KMS-11 (cell line): ENCODE measurements at regions not wholly inside any gene's neighbourhood (a gene's known extent, or its start where the extent isn't known, plus 50 kb on each side); places are given as distances from the start of the nearest gene placed in this dataset.

Experiments
- H2AFZ ChIP-seq: fragments of 200-600 bp; sonication (generic); 2 replicates; pipeline ENCODE4 v1.6.1; 2016; ENCODE audit warnings: antibody characterized with exemption, mixed run types, low read depth
- H3K27ac ChIP-seq: fragments of 200-600 bp; sonication (generic); 2 replicates; pipeline ENCODE4 v1.6.1; 2016; ENCODE audit warnings: mild to moderate bottlenecking, mixed run types
- H3K27me3 ChIP-seq: fragments of 200-600 bp; sonication (generic); 2 replicates; pipeline ENCODE4 v1.6.1; 2017; ENCODE audit warnings: mild to moderate bottlenecking, low read depth, mixed run types, moderate library complexity; ENCODE audit not compliant: insufficient read depth
- H3K36me3 ChIP-seq: fragments of 200-600 bp; sonication (generic); 2 replicates; pipeline ENCODE4 v1.6.1; 2017; ENCODE audit warnings: mild to moderate bottlenecking, mixed run types; ENCODE audit not compliant: insufficient read depth
- H3K4me1 ChIP-seq: fragments of 200-600 bp; sonication (generic); 2 replicates; pipeline ENCODE4 v1.6.1; 2016; ENCODE audit warnings: mild to moderate bottlenecking, low read depth, mixed run types; ENCODE audit not compliant: poor library complexity, severe bottlenecking
- H3K4me2 ChIP-seq: fragments of 200-600 bp; sonication (generic); 2 replicates; pipeline ENCODE4 v1.7.0; 2016; ENCODE audit warnings: mild to moderate bottlenecking, mixed run types
- H3K4me3 ChIP-seq: fragments of 200-600 bp; sonication (generic); IDR thresholded peaks from 2 replicates; pipeline ENCODE4 v1.6.1; 2017; ENCODE audit warnings: low read depth, low read length, mixed read lengths; ENCODE audit not compliant: insufficient read depth
- H3K79me2 ChIP-seq: fragments of 200-600 bp; sonication (generic); 2 replicates; pipeline ENCODE4 v1.6.1; 2016; ENCODE audit warnings: low read depth, mixed run types; ENCODE audit not compliant: insufficient read depth
- H3K9ac ChIP-seq: fragments of 200-600 bp; sonication (generic); 2 replicates; pipeline ENCODE4 v1.6.1; 2016; ENCODE audit warnings: mild to moderate bottlenecking, mixed run types
- H4K20me1 ChIP-seq: fragments of 200-600 bp; sonication (generic); 2 replicates; pipeline ENCODE4 v1.6.1; 2016; ENCODE audit warnings: mild to moderate bottlenecking, mixed run types; ENCODE audit not compliant: insufficient read depth
- CTCF ChIP-seq: fragments of 200-600 bp; sonication (generic); conservative IDR thresholded peaks from 2 replicates; pipeline ENCODE4 v1.6.1; 2017; ENCODE audit warnings: low read depth, mild to moderate bottlenecking, antibody characterized with exemption, low read length, moderate library complexity, mixed read lengths

- H3K79me2 ChIP-seq = no peaks in the 10 kb centered on the region
- H3K36me3 ChIP-seq = no peaks in the 10 kb centered on the region
- H3K9ac ChIP-seq = no peak overlapping the region
- no peak overlapping the region for H2AFZ ChIP-seq
- no peak for TF ChIP-seq CTCF
- H3K4me3 ChIP-seq = no peak overlapping the region
- peaks cover 5% of the 10 kb centered on the region for H3K4me1 ChIP-seq
- no peaks in the 10 kb centered on the region for H4K20me1 ChIP-seq
- no peaks in the 10 kb centered on the region for H3K27me3 ChIP-seq
- no peak overlapping the region for H3K27ac ChIP-seq
- no peak overlapping the region for H3K4me2 ChIP-seq
Measured at GRCh38 chr22:22352371-22352999, 107.9 kb downstream of the VPREB1 start.

- Histone ChIP-seq H3K27me3 (no peaks in the 10 kb centered on the region), H3K4me2 (no peak overlapping the region), H3K36me3 (no peaks in the 10 kb centered on the region), H3K9ac (no peak overlapping the region), H4K20me1 (no peaks in the 10 kb centered on the region), H3K79me2 (no peaks in the 10 kb centered on the region), H3K4me1 (peaks cover 5% of the 10 kb centered on the region), H3K27ac (no peak overlapping the region), H2AFZ (no peak overlapping the region), H3K4me3 (no peak overlapping the region)
- TF ChIP-seq CTCF = no peak
Measured at GRCh38 chr22:22355096-22355834, 110.7 kb downstream of the VPREB1 start.

- H3K9ac ChIP-seq = no peak overlapping the region
- H4K20me1 ChIP-seq = no peaks in the 10 kb centered on the region
- H2AFZ ChIP-seq = peak overlapping the region; percentile 91
- H3K4me2 ChIP-seq = peak overlapping the region; percentile 66
- no peak overlapping the region for H3K4me3 ChIP-seq
- no peaks in the 10 kb centered on the region for H3K79me2 ChIP-seq
- no peaks in the 10 kb centered on the region for H3K36me3 ChIP-seq
- H3K27me3 ChIP-seq = no peaks in the 10 kb centered on the region
- peak; percentile 79 for TF ChIP-seq CTCF
- H3K4me1 ChIP-seq = peaks cover 5% of the 10 kb centered on the region
- no peak overlapping the region for H3K27ac ChIP-seq
Measured at GRCh38 chr22:22357024-22357883, 112.7 kb downstream of the VPREB1 start.

GRCh38 chr22:22358152-22358551 is 113.6 kb downstream of the VPREB1 start:
- Histone ChIP-seq H3K4me1 (peaks cover 5% of the 10 kb centered on the region), H3K4me2 (no peak overlapping the region), H3K4me3 (no peak overlapping the region)

More at GRCh38 chr22:22358152-22358551, 113.6 kb downstream of the VPREB1 start:
- Histone ChIP-seq H3K36me3 (no peaks in the 10 kb centered on the region), H3K27me3 (no peaks in the 10 kb centered on the region), H2AFZ (no peak overlapping the region), H3K9ac (no peak overlapping the region), H3K79me2 (no peaks in the 10 kb centered on the region), H4K20me1 (no peaks in the 10 kb centered on the region), H3K27ac (no peak overlapping the region)
- no peak for TF ChIP-seq CTCF
